ENCODE measurements at regions not wholly inside any gene's neighbourhood (a gene's known extent, or its start where the extent isn't known, plus 50 kb on each side); places are given as distances from the start of the nearest gene placed in this dataset.

DNA sequence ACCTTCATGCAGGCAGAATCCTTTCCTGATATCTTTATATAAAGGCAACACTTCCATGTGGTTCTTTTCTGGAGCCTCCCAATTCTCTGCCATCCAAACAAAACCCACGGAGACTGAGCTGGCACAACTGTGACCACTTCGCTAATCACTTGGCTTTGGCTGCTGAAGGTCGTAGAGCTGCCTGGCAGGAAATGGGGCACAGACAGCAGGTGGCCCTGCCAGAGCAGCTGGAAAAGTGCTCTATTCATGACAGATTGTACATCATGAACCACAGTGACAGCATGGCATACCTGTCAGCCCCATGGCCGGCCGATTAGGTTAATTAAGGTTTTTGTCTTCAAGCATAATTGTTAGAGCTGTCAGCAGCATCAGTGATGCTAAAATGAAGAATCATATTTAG lies 141.9 kb upstream of the ANKRD55 start:
- Histone ChIP-seq H3K27ac (ENCODE audit: extremely low read depth, low read depth, low read length) (no peak overlapping the region), H3K27me3 (ENCODE audit: control insufficient read depth in 2 of 2, insufficient read depth in 2 of 2, low read length in 2 of 2) (no peaks in the 10 kb centered on the region), H3K79me2 (ENCODE audit: control insufficient read depth, insufficient read depth, low read length) (no peaks in the 10 kb centered on the region), H3K4me3 (no peak overlapping the region), H4K20me1 (replicated peaks; ENCODE audit: control insufficient read depth, insufficient read depth, low read length) (no peaks in the 10 kb centered on the region), H3K9me3 (replicated peaks; ENCODE audit: control insufficient read depth, insufficient read depth, low read depth, low read length) (no peaks in the 10 kb centered on the region), H3K36me3 (ENCODE audit: control insufficient read depth, insufficient read depth, low read length) (no peaks in the 10 kb centered on the region), H3K4me2 (ENCODE audit: insufficient read depth, low read length) (no peak overlapping the region), H3K4me1 (replicated peaks in 1 of 2; ENCODE audit: control insufficient read depth in 2 of 2, insufficient read depth in 2 of 2, low read length in 2 of 2) (no peaks in the 10 kb centered on the region), H3K9me1 (ENCODE audit: control insufficient read depth, insufficient read depth, low read length) (no peaks in the 10 kb centered on the region), H2AFZ (ENCODE audit: low read depth, low read length) (no peak overlapping the region), H3K9ac (ENCODE audit: insufficient read depth in 1 of 2, low read depth in 2 of 2, low read length in 2 of 2) (no peak overlapping the region)
- POLR2A ChIA-PET, result interaction anchor here (0.9 kb wide), 1 partner anchor 11 kb away, joined by 4 read pairs; no protein-coding TSS in a partner anchor
- TF ChIP-seq ZNF584 (CRISPR knock-in tag; IDR thresholded peaks at IDR 0.05; ENCODE audit: low read depth) (no peak), SIRT6 (IDR thresholded peaks at IDR 0.05; ENCODE audit: low read depth, low read length) (no peak), HNRNPLL (IDR thresholded peaks at IDR 0.05; ENCODE audit: low read depth, low read length, poor library complexity, severe bottlenecking) (no peak), ZNF436 (CRISPR knock-in tag; IDR thresholded peaks at IDR 0.05) (no peak), ZBTB1 (CRISPR knock-in tag; IDR thresholded peaks at IDR 0.05; ENCODE audit: borderline replicate concordance, low read depth) (no peak), RAD51 (IDR thresholded peaks at IDR 0.05; ENCODE audit: borderline replicate concordance, low read depth) (no peak), ZFPM2 (CRISPR knock-in tag; IDR thresholded peaks at IDR 0.05) (no peak), ARNT (IDR thresholded peaks at IDR 0.05) (no peak), ADNP (tag; IDR thresholded peaks at IDR 0.05) (no peak), ZNF77 (CRISPR knock-in tag; IDR thresholded peaks at IDR 0.05) (no peak), ILK (tag; IDR thresholded peaks at IDR 0.05; ENCODE audit: borderline replicate concordance, low read depth) (no peak), NCOA4 (IDR thresholded peaks at IDR 0.05; ENCODE audit: partially characterized antibody) (no peak)
- TF ChIP-seq, protein P1, sequence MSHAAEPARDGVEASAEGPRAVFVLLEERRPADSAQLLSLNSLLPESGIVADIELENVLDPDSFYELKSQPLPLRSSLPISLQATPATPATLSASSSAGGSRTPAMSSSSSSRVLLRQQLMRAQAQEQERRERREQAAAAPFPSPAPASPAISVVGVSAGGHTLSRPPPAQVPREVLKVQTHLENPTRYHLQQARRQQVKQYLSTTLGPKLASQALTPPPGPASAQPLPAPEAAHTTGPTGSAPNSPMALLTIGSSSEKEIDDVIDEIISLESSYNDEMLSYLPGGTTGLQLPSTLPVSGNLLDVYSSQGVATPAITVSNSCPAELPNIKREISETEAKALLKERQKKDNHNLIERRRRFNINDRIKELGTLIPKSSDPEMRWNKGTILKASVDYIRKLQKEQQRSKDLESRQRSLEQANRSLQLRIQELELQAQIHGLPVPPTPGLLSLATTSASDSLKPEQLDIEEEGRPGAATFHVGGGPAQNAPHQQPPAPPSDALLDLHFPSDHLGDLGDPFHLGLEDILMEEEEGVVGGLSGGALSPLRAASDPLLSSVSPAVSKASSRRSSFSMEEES (CRISPR knock-in tag; IDR thresholded peaks at IDR 0.05), result no peak
- TF ChIP-seq, protein P2, sequence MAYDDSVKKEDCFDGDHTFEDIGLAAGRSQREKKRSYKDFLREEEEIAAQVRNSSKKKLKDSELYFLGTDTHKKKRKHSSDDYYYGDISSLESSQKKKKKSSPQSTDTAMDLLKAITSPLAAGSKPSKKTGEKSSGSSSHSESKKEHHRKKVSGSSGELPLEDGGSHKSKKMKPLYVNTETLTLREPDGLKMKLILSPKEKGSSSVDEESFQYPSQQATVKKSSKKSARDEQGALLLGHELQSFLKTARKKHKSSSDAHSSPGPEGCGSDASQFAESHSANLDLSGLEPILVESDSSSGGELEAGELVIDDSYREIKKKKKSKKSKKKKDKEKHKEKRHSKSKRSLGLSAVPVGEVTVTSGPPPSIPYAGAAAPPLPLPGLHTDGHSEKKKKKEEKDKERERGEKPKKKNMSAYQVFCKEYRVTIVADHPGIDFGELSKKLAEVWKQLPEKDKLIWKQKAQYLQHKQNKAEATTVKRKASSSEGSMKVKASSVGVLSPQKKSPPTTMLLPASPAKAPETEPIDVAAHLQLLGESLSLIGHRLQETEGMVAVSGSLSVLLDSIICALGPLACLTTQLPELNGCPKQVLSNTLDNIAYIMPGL (CRISPR knock-in tag; IDR thresholded peaks at IDR 0.05), result no peak
- TF ChIP-seq, protein P3, sequence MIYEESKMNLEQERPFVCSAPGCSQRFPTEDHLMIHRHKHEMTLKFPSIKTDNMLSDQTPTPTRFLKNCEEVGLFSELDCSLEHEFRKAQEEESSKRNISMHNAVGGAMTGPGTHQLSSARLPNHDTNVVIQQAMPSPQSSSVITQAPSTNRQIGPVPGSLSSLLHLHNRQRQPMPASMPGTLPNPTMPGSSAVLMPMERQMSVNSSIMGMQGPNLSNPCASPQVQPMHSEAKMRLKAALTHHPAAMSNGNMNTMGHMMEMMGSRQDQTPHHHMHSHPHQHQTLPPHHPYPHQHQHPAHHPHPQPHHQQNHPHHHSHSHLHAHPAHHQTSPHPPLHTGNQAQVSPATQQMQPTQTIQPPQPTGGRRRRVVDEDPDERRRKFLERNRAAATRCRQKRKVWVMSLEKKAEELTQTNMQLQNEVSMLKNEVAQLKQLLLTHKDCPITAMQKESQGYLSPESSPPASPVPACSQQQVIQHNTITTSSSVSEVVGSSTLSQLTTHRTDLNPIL (CRISPR knock-in tag; IDR thresholded peaks at IDR 0.05), result no peak
- TF ChIP-seq, protein P4, sequence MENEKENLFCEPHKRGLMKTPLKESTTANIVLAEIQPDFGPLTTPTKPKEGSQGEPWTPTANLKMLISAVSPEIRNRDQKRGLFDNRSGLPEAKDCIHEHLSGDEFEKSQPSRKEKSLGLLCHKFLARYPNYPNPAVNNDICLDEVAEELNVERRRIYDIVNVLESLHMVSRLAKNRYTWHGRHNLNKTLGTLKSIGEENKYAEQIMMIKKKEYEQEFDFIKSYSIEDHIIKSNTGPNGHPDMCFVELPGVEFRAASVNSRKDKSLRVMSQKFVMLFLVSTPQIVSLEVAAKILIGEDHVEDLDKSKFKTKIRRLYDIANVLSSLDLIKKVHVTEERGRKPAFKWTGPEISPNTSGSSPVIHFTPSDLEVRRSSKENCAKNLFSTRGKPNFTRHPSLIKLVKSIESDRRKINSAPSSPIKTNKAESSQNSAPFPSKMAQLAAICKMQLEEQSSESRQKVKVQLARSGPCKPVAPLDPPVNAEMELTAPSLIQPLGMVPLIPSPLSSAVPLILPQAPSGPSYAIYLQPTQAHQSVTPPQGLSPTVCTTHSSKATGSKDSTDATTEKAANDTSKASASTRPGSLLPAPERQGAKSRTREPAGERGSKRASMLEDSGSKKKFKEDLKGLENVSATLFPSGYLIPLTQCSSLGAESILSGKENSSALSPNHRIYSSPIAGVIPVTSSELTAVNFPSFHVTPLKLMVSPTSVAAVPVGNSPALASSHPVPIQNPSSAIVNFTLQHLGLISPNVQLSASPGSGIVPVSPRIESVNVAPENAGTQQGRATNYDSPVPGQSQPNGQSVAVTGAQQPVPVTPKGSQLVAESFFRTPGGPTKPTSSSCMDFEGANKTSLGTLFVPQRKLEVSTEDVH (IDR thresholded peaks at IDR 0.05; ENCODE audit: low read depth, partially characterized antibody), result no peak
- intact Hi-C loops (cut with micrococcal nuclease) (no loop called here), in situ Hi-C loops (cut with MboI) (no loop called here)
- 2% methylated on average over 5 of the region's 5 CpGs for WGBS (ENCODE audit: insufficient coverage, low coverage, missing lambda C conversion rate)
- ATAC-seq, result no peak
- no TSS peak for BruUV-seq (replicated peaks)
- no peak for DNase-seq (ENCODE audit: extremely low read depth in 1 of 4, low spot score in 3 of 4)
- CTCF ChIA-PET (ENCODE audit: low intra/inter-chr PET ratio), result no interaction called here
- no peak for FAIRE-seq

Measured in K562 (cell line).